ENCODE measurements at regions not wholly inside any gene's neighbourhood (a gene's known extent, or its start where the extent isn't known, plus 50 kb on each side); places are given as distances from the start of the nearest gene placed in this dataset.
"Not testable (repeated sequence)": the region's sequence is repeated elsewhere in the genome, so short reads cannot be mapped to it uniquely, and the experiment has no call there.

DNA sequence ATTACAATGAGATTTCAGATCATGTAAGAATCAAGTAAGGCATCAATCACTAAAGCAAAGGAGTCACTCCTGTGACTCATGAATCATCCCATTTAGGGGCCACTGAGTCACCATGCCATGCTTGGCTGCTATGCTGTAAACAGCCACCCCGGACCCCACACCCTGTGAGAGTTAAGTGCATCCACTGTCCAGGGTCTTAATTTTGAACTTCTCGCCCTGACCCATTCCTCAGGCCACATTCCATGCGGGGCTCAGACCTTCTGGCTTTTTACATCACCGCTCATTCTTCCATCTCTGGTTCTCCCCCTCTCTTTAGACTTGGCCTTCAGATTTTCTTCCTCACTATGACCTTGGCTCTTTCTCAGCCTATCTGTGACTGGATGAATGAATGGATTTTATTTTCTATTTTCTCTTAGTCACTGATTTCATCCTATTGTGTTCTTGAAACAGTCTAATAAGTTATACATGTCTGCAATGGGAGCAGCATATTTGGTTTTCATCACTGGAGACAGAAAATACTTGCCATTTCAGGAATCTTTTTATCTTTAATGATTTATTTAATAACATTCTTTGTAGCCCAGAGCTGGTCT is 239.6 kb downstream of the SKIDA1 start:
- DNase-seq, result no peak

DNA sequence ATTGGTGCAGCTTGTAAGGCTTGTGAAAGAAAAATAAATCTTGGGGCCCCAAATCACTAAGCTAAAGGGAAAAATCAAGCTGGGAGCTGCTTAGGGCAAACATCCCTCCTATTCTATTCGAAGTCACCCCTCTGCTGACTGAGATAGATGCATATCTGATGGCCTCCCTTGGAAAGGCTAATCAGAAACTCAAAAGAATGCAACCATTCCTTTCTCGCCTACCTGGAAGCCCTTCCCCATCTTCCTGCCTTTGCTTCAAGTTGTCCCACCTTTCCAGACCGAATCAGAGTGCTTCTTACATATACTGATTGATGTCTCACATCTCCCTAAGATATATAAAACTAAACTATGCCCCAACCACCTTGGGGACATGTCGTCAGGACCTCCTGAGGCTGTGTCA is 240.3 kb downstream of the SKIDA1 start:
- DNase-seq, result no peak

DNA sequence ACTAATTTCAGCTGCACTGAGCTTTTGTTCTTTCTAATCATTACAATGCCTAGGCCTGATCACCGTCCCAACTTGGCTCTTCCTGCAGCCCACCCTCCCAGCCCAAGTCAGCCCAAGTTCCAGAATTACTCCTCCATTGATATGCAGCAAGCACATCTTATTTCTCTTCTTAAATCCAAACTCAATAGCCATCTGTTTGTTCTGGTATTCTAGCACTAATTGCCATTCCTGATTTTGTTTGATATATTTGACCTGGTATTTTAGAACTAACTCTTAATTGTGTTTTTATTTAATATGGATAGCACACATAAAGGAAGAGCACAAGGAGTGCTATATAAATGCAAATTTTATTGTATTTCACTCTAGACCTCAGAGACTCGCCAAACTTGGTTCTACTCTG is 241.2 kb downstream of the SKIDA1 start:
- no peak for DNase-seq

DNA sequence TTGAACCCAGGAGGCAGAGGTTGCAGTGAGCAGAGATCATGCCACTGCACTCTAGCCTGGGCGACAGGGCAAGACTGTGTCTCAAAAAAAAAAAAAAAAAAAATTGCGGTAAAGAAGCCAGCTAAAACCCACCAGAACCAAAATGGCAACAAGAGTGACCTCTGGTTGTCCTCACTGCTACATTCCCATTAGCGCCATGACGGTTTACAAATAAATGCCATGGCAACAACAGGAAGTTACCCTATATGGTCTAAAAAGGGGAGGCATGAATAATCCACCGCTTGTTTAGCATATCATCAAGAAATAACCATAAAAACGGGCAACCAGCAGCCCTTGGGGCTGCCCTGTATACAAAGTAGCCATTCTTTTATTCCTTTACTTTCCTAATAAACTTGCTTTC is 242.4 kb downstream of the SKIDA1 start:
- not testable (repeated sequence) for DNase-seq

- DNase-seq, result no peak
These were observed 243.6 kb downstream of the SKIDA1 start for GRCh38 chr10:21281765-21282484.

GRCh38 chr10:21280971-21281572 is 244.4 kb downstream of the SKIDA1 start:
- DNase-seq, result no peak

DNA sequence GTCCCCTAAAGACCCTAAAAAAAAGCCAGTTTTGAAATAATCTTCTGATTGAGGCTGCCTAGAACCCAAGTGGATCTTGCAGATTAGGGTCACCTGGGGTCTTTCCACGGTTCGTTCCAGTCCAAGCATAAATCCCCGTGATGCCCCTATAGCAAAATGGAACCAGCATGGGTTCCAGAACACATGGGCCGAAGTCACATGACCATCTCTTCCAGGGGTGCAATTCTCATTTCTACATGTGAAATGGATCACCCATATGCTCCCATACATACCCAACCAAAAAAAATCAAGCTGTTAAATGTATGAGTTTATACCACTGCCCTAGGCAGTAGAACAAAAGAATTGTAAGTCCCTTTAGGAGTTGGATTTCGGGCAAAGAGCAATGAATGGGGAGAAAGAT is 245.4 kb downstream of the SKIDA1 start:
- DNase-seq, result no peak

DNA sequence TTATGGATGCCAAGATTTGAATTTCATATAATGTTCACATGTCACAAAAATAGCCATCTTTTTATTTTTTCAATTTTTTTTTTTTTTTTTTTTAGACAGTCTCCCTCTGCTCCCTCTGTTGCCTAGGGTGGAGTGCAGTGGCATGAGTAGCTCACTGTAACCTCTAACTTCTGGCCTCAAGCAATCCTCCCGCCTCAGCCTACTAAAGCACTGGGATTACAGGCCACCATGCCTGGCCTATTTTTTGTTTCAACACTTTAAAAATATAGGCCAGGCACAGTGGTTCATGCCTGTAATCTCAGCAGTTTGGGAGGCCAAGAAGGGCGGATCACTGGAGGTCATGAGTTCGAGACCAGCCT is 246.3 kb downstream of the SKIDA1 start:
- no peak for DNase-seq

GRCh38 chr10:21278491-21279216 is 246.8 kb downstream of the SKIDA1 start:
- DNase-seq, result peak; percentile 30

- DNase-seq, result no peak
These were observed 252.0 kb downstream of the SKIDA1 start for GRCh38 chr10:21273400-21273968.

GRCh38 chr10:21272643-21273399 is 252.7 kb downstream of the SKIDA1 start:
- no peak for DNase-seq

DNA sequence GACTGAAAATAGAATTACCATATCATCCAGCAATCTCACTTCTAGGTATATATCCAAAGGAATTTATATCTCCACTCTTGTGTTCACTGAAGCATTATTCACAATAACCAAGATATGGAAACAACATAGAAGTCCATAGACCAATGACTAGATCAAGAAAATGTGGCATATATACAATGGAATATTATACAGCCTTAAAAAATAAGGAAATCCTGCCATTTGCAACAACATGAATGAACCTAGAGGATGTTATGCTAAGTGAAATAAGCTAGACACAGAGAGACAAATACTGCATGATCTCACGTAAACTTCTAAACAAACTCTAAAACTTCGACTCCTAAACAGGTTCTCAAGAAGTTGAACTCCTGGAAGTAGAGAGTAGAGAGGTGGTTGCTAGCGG is 254.5 kb downstream of the SKIDA1 start:
- DNase-seq, result no peak

GRCh38 chr10:21269289-21269688 is 256.2 kb downstream of the SKIDA1 start:
- DNase-seq, result no peak

GRCh38 chr10:21265622-21266021 is 259.9 kb downstream of the SKIDA1 start:
- no peak for DNase-seq

- DNase-seq, result no peak
These were observed 261.2 kb downstream of the SKIDA1 start for GRCh38 chr10:21264271-21264670.

- no peak for DNase-seq
These were observed 261.6 kb downstream of the SKIDA1 start for GRCh38 chr10:21263839-21264238.

DNA sequence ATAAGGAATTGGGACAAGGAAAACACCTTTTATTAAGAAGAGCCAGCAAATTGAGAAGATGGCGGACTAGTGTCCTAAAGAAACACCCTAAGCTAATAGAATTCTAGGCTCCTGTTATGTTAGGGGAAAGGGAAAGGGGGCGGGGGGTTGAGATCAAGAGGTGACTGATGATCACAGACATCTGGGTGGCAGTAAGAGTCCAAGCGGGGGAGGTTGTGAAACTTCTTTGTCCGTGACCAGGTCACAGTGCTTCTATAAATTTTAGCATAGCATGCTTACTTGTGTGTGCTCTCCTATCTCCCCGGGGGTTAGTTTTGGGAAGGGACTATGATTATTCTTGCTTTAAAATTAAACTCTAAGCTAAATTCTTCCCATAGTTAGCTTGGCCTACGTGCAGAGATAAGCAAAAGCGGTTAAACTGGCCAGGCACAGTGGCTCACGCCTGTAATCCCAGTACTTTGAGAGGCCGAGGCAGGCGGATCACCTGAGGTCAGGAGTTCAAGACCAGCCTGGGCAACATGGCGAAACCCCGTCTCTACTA is 262.1 kb downstream of the SKIDA1 start:
- no peak for DNase-seq

DNA sequence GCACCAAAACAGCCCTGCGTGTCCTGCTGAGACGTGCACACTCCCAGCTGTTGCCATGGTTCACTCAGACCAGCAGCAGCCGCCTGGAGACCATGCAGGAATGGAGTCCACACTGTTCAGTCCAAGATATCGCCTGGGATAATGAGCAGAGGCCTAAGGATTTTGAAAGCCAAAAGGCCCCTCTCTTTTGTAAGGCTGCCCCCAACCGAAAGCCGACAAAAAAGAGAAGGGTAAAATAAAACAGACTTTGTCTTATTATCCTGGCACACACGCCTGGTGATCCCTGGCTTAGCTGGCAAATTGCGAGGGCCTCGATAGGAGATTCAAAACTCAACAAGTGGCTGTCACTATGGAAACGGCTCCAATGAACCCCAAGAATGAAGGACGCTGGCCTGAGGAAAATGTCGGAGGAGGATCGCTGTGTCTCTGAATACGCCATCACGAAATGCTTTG is 263.6 kb downstream of the SKIDA1 start:
- no peak for DNase-seq

DNA sequence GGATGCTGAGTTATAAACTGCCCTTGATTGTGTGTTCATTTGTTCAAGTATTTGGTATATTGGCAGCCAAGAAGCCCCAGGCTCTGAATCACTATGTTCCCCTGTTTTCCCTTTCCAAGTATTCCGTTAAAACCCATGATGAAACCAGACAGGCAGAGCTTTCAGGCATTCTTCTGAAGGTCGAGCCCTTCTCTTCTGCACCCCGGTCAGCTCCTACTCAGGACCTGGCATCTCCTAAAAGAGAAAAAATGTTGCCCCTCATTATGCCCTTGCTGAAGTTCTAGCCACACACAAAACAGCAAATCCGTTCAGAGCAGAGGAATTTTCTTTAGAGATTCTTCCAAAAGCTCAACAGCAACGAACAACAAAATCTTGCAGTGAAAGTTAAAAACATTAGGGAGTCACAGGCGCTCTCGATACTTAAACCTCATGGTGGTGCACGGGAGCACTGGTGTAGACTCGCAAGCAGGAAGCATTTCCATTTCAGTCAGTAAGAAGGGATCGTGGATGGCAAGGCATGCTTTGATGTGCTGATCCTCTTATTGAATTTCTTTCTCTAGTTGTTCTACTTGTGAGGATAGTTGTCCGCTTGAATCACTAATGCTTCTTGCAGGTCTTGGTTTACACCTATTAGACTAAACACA is 264.9 kb downstream of the SKIDA1 start:
- no peak for DNase-seq

GRCh38 chr10:21260066-21260465 is 265.4 kb downstream of the SKIDA1 start:
- no peak for DNase-seq

GRCh38 chr10:21257919-21258318 is 267.6 kb downstream of the SKIDA1 start:
- DNase-seq, result no peak

DNA sequence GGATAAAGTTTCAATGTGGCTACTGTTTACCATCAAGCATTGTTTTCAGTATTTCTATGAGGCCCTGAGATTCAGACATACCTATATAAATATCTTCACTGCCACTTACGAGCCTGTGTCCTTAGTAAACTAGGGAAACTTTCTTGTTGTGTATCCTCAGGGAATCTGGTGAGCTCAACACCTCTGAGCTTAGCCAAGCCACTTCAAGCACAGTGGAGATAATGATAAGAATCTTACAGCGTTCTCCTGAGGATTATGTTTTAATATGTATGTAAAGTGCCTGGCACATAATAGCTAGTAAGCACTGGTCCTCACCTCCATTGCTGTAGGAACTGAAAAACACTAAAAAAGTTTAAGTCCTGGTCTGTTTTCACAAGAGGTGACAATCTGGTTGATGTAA is 268.3 kb downstream of the SKIDA1 start:
- DNase-seq, result no peak

All from NCI-H446 treated with DMSO at 0.1 percent for 48 hours (cell line).